HEK293 (cell line): ENCODE measurements at regions not wholly inside any gene's neighbourhood (a gene's known extent, or its start where the extent isn't known, plus 50 kb on each side); places are given as distances from the start of the nearest gene placed in this dataset.

Source experiments
- CTCF ChIA-PET: fragments of 350-600 bp; formaldehyde crosslinking; extraction: SDS; loops from one replicate; lab custom pipeline; 2021; ENCODE audit warnings: antibody characterized with exemption; lab: Yijun Ruan, JAX
- POLR2A ChIA-PET: fragments of 300-600 bp; formaldehyde crosslinking; extraction: SDS; loops from one replicate; lab custom pipeline; 2020; ENCODE audit warnings: antibody characterized with exemption, inconsistent platforms; lab: Yijun Ruan, JAX
- H3K27ac ChIP-seq: fragments of 200-500 bp; sonication (Bioruptor generic); 2 replicates; pipeline ENCODE4 v1.5.1; 2014; ENCODE audit warnings: low read depth, low read length, control low read depth, inconsistent platforms; ENCODE audit errors: extremely low read depth
- H3K36me3 ChIP-seq, 2 experiments: fragments of 200-500 bp in 1 of 2; sonication (Bioruptor generic) in 1 of 2; 1 replicate in 1 of 2; 2 replicates in 1 of 2; pipeline ENCODE4 v1.5.1; 2014 to 2017; ENCODE audit warnings: inconsistent platforms in 2 of 2, low read length in 2 of 2; ENCODE audit not compliant: control insufficient read depth in 2 of 2, insufficient read depth in 1 of 2
- H3K4me1 ChIP-seq: fragments of 200-500 bp; sonication (Bioruptor generic); 2 replicates; pipeline ENCODE4 v1.5.1; 2014; ENCODE audit warnings: mild to moderate bottlenecking, low read length, inconsistent platforms; ENCODE audit not compliant: control insufficient read depth, insufficient read depth
- H3K4me3 ChIP-seq: 2 replicates; pipeline ENCODE4 v1.5.1; 2011; ENCODE audit warnings: low read depth, mild to moderate bottlenecking, control low read depth, low read length, moderate library complexity
- H3K9me3 ChIP-seq: fragments of 200-500 bp; sonication (Bioruptor generic); 2 replicates; pipeline ENCODE4 v1.5.1; 2014; ENCODE audit warnings: low read depth, low read length, inconsistent platforms; ENCODE audit not compliant: control insufficient read depth, insufficient read depth
- EGR2 ChIP-seq: fragments of 450-650 bp; formaldehyde crosslinking; IDR thresholded peaks from 2 replicates; pipeline ENCODE4 v1.5.1; 2016; ENCODE audit warnings: low read depth, missing biosample characterization, missing genetic modification characterization
- GLIS1 ChIP-seq: fragments of 450-650 bp; formaldehyde crosslinking; IDR thresholded peaks from 2 replicates; pipeline ENCODE4 v1.5.1; 2016; ENCODE audit warnings: missing biosample characterization, missing genetic modification characterization
- MEIS1 ChIP-seq: sonication (generic); formaldehyde crosslinking; IDR thresholded peaks from 2 replicates; pipeline ENCODE4 v1.8.1; 2022; ENCODE audit warnings: missing genetic modification reagents, mild to moderate bottlenecking, borderline replicate concordance
- MZF1 ChIP-seq: fragments of 450-650 bp; formaldehyde crosslinking; IDR thresholded peaks from 2 replicates; pipeline ENCODE4 v1.5.1; 2017; ENCODE audit warnings: missing biosample characterization, missing genetic modification characterization, borderline replicate concordance
- PRDM1 ChIP-seq: fragments of 450-650 bp; formaldehyde crosslinking; IDR thresholded peaks from 2 replicates; pipeline ENCODE4; 2016; ENCODE audit warnings: missing biosample characterization, missing genetic modification characterization
- REST ChIP-seq: fragments of 450-650 bp; formaldehyde crosslinking; IDR thresholded peaks from 2 replicates; pipeline ENCODE4 v1.5.1; 2016; ENCODE audit warnings: missing biosample characterization, missing genetic modification characterization
- SCRT2 ChIP-seq: fragments of 450-650 bp; formaldehyde crosslinking; IDR thresholded peaks from 2 replicates; pipeline ENCODE4 v1.5.1; 2016; ENCODE audit warnings: missing biosample characterization, missing genetic modification characterization
- ZNF239 ChIP-seq: fragments of 450-650 bp; formaldehyde crosslinking; IDR thresholded peaks from 2 replicates; pipeline ENCODE4 v1.5.1; 2016; ENCODE audit warnings: missing biosample characterization, missing genetic modification characterization
- ZNF24 ChIP-seq: fragments of 450-650 bp; formaldehyde crosslinking; IDR thresholded peaks from 2 replicates; pipeline ENCODE4 v1.5.1; 2016; ENCODE audit warnings: missing biosample characterization, missing genetic modification characterization
- ZNF274 ChIP-seq, 2 experiments: fragments of 200-500 bp in 1 of 2; fragments of 450-650 bp in 1 of 2; sonication (Bioruptor generic) in 1 of 2; formaldehyde crosslinking in 1 of 2; IDR thresholded peaks; 2 replicates each; pipeline versions ENCODE4 v1.5.1 to v1.6.1; 2014 to 2016; ENCODE audit warnings: borderline replicate concordance in 1 of 2, inconsistent platforms in 1 of 2, low read length in 1 of 2, missing biosample characterization in 1 of 2, missing genetic modification characterization in 1 of 2
- ZNF335 ChIP-seq: fragments of 450-650 bp; formaldehyde crosslinking; conservative IDR thresholded peaks from 2 replicates; pipeline ENCODE4 v1.5.1; 2016; ENCODE audit warnings: missing biosample characterization, missing genetic modification characterization
- ZNF391 ChIP-seq: fragments of 450-650 bp; formaldehyde crosslinking; IDR thresholded peaks from 2 replicates; pipeline ENCODE4 v1.5.1; 2016; ENCODE audit warnings: low read depth, missing biosample characterization, missing genetic modification characterization, borderline replicate concordance
- ZSCAN16 ChIP-seq: fragments of 450-650 bp; formaldehyde crosslinking; IDR thresholded peaks from 2 replicates; pipeline ENCODE4 v1.5.1; 2016; ENCODE audit warnings: missing biosample characterization, missing genetic modification characterization
- ZSCAN23 ChIP-seq: fragments of 450-650 bp; formaldehyde crosslinking; IDR thresholded peaks from 2 replicates; pipeline ENCODE4 v1.5.1; 2016; ENCODE audit warnings: missing biosample characterization, missing genetic modification characterization
- ZXDB ChIP-seq: fragments of 450-650 bp; formaldehyde crosslinking; IDR thresholded peaks from 2 replicates; pipeline ENCODE4 v1.5.1; 2016; ENCODE audit warnings: missing biosample characterization, missing genetic modification characterization
- TF ChIP-seq, protein P1 (sequence below): fragments of 450-650 bp; formaldehyde crosslinking; IDR thresholded peaks from 2 replicates; pipeline ENCODE4 v1.5.1; 2016; ENCODE audit warnings: missing biosample characterization, missing genetic modification characterization
- TF ChIP-seq, protein P2 (sequence below): fragments of 450-650 bp; formaldehyde crosslinking; IDR thresholded peaks from 2 replicates; pipeline ENCODE4 v1.5.1; 2016; ENCODE audit warnings: missing biosample characterization, missing genetic modification characterization
- TF ChIP-seq, protein P3 (sequence below): fragments of 450-650 bp; formaldehyde crosslinking; IDR thresholded peaks from 2 replicates; pipeline ENCODE4 v1.5.1; 2016; ENCODE audit warnings: missing biosample characterization, missing genetic modification characterization
- TF ChIP-seq, protein P4 (sequence below): fragments of 450-650 bp; formaldehyde crosslinking; IDR thresholded peaks from 2 replicates; pipeline ENCODE4 v1.5.0; 2017; ENCODE audit warnings: missing biosample characterization, missing genetic modification characterization, borderline replicate concordance
- TF ChIP-seq, protein P5 (sequence below): fragments of 450-650 bp; formaldehyde crosslinking; IDR thresholded peaks from 2 replicates; pipeline ENCODE4 v1.5.1; 2016; ENCODE audit warnings: missing biosample characterization, missing genetic modification characterization

DNA sequence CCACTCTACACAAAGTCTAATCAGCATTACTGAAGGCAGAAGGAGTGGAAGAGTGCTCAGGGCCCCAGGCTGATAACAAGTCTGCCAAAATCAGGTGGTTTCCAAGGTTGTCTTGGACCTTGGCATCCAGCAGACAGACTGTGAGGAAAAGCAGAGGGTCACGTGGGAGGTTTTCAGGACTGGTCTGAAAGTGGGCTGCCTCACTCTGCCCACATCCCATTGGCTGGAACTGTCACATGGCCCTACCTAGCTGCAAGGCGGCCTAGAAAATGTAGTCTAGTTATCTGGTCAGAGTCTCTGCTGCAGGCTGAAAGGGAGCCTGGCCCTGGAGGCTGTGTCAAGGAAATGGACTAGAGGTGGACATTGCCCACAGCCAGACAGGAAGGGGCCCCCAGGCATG, 310.7 kb upstream of the ASIC2 start (continued):
- TF ChIP-seq, protein P1, sequence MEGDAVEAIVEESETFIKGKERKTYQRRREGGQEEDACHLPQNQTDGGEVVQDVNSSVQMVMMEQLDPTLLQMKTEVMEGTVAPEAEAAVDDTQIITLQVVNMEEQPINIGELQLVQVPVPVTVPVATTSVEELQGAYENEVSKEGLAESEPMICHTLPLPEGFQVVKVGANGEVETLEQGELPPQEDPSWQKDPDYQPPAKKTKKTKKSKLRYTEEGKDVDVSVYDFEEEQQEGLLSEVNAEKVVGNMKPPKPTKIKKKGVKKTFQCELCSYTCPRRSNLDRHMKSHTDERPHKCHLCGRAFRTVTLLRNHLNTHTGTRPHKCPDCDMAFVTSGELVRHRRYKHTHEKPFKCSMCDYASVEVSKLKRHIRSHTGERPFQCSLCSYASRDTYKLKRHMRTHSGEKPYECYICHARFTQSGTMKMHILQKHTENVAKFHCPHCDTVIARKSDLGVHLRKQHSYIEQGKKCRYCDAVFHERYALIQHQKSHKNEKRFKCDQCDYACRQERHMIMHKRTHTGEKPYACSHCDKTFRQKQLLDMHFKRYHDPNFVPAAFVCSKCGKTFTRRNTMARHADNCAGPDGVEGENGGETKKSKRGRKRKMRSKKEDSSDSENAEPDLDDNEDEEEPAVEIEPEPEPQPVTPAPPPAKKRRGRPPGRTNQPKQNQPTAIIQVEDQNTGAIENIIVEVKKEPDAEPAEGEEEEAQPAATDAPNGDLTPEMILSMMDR = no peak
- TF ChIP-seq MEIS1 (CRISPR knock-in tag) (no peak), ZNF335 (tag by site-specific recombination) (no peak), EGR2 (no peak)

- ChIA-PET CTCF (no interaction called here), POLR2A (no interaction called here)
- no peaks in the 10 kb centered on the region for H3K4me1 ChIP-seq
- H3K9me3 ChIP-seq = no peaks in the 10 kb centered on the region
- no peaks in the 10 kb centered on the region for H3K36me3 ChIP-seq
- no peak overlapping the region for H3K4me3 ChIP-seq
- no peak overlapping the region for H3K27ac ChIP-seq
- TF ChIP-seq ZSCAN16 (tag by site-specific recombination) (no peak), ZSCAN23 (tag by site-specific recombination) (no peak), ZNF239 (no peak), REST (tag by site-specific recombination) (no peak)
- TF ChIP-seq, protein P2, sequence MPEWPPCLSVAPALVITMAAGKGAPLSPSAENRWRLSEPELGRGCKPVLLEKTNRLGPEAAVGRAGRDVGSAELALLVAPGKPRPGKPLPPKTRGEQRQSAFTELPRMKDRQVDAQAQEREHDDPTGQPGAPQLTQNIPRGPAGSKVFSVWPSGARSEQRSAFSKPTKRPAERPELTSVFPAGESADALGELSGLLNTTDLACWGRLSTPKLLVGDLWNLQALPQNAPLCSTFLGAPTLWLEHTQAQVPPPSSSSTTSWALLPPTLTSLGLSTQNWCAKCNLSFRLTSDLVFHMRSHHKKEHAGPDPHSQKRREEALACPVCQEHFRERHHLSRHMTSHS = no peak
- TF ChIP-seq, protein P3, sequence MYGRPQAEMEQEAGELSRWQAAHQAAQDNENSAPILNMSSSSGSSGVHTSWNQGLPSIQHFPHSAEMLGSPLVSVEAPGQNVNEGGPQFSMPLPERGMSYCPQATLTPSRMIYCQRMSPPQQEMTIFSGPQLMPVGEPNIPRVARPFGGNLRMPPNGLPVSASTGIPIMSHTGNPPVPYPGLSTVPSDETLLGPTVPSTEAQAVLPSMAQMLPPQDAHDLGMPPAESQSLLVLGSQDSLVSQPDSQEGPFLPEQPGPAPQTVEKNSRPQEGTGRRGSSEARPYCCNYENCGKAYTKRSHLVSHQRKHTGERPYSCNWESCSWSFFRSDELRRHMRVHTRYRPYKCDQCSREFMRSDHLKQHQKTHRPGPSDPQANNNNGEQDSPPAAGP (tag by site-specific recombination) = no peak
Measured at GRCh38 chr17:33611532-33611931, 318.4 kb upstream of the ASIC2 start.

GRCh38 chr17:33615861-33616260, 322.8 kb upstream of the ASIC2 start:
- H3K27ac ChIP-seq = no peak overlapping the region
- no peaks in the 10 kb centered on the region for H3K36me3 ChIP-seq
- no peak overlapping the region for H3K4me3 ChIP-seq
- ChIA-PET POLR2A (no interaction called here), CTCF (no interaction called here)
- TF ChIP-seq GLIS1 (tag by site-specific recombination) = peak; percentile 34; the same call in 1 of the 2 replicates
- no peak for TF ChIP-seq PRDM1 (tag by site-specific recombination)
- H3K4me1 ChIP-seq = no peaks in the 10 kb centered on the region
- no peaks in the 10 kb centered on the region for H3K9me3 ChIP-seq

DNA sequence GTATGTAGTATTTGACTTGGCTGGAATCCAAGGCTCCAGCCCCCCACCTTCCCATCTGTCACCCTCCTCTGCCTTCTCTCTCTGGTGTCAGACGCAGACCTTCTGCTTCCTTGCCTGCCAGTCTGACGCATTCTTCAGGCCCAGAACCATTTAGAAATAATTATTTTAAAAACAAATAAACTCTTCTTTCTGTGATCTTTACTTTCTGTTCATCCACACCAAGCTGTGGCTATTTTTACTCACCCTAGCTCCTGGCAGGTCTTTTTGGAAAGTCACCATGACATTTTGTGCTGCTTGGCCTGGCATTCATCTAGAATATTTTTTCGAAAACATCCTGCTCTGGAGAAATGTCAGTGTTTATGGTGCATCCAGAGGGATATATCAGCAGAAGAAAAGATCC, 330.7 kb upstream of the ASIC2 start:
- no peak overlapping the region for H3K4me3 ChIP-seq
- no peak for TF ChIP-seq ZNF391 (tag by site-specific recombination)
- no peak for TF ChIP-seq ZNF24 (tag by site-specific recombination)
- TF ChIP-seq MZF1 (tag by site-specific recombination) = no peak
- TF ChIP-seq, protein P4, sequence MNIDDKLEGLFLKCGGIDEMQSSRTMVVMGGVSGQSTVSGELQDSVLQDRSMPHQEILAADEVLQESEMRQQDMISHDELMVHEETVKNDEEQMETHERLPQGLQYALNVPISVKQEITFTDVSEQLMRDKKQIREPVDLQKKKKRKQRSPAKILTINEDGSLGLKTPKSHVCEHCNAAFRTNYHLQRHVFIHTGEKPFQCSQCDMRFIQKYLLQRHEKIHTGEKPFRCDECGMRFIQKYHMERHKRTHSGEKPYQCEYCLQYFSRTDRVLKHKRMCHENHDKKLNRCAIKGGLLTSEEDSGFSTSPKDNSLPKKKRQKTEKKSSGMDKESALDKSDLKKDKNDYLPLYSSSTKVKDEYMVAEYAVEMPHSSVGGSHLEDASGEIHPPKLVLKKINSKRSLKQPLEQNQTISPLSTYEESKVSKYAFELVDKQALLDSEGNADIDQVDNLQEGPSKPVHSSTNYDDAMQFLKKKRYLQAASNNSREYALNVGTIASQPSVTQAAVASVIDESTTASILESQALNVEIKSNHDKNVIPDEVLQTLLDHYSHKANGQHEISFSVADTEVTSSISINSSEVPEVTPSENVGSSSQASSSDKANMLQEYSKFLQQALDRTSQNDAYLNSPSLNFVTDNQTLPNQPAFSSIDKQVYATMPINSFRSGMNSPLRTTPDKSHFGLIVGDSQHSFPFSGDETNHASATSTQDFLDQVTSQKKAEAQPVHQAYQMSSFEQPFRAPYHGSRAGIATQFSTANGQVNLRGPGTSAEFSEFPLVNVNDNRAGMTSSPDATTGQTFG = no peak
- no peak for TF ChIP-seq SCRT2 (tag by site-specific recombination)
- TF ChIP-seq, protein P5, sequence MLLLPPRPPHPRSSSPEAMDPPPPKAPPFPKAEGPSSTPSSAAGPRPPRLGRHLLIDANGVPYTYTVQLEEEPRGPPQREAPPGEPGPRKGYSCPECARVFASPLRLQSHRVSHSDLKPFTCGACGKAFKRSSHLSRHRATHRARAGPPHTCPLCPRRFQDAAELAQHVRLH (tag by site-specific recombination) = no peak
- no peak for TF ChIP-seq ZNF274 (IDR thresholded peaks at IDR 0.05; ENCODE audit: low read length)
- TF ChIP-seq ZNF274 (tag by site-specific recombination; IDR thresholded peaks at IDR 0.05; ENCODE audit: borderline replicate concordance) = no peak
- no peak for TF ChIP-seq ZXDB
- CTCF ChIA-PET = no interaction called here
- no peaks in the 10 kb centered on the region for H3K4me1 ChIP-seq
- H3K9me3 ChIP-seq = no peaks in the 10 kb centered on the region
- no peaks in the 10 kb centered on the region for H3K36me3 ChIP-seq
- POLR2A ChIA-PET = no interaction called here
- no peak overlapping the region for H3K27ac ChIP-seq
